Activated CD8-positive, alpha-beta T cell treated with anti-CD3 and anti-CD28 coated beads for 36 hours (primary cell): ENCODE measurements at regions not wholly inside any gene's neighbourhood (a gene's known extent, or its start where the extent isn't known, plus 50 kb on each side); places are given as distances from the start of the nearest gene placed in this dataset.
"Not testable (repeated sequence)": the region's sequence is repeated elsewhere in the genome, so short reads cannot be mapped to it uniquely, and the experiment has no call there.

Experiments
- ATAC-seq: fragments of 200-7000 bp; cut with Tn5 transposase; one replicate; pipeline ENCODE4 v1.10.0; 2021; ENCODE audit warnings: mild to moderate bottlenecking, moderate library complexity
- CTCF ChIA-PET: fragments of 350-600 bp; sonication (Branson Sonifier 250); formaldehyde crosslinking; loops from one replicate; lab custom pipeline; 2021; ENCODE audit warnings: antibody characterized with exemption; lab: Charles Lee
- POLR2A ChIA-PET: fragments of 350-600 bp; sonication (Branson Sonifier 250); formaldehyde crosslinking; loops from one replicate; lab custom pipeline; 2021; ENCODE audit warnings: antibody characterized with exemption; lab: Charles Lee
- DNase-seq: peaks from one replicate; pipeline ENCODE4 v3.0.0-alpha.2; 2020
- H3K27ac Mint-ChIP-seq: one replicate; pipeline ENCODE4 v1.8.0; 2021; ENCODE audit warnings: mild to moderate bottlenecking, mixed read lengths
- H3K27me3 Mint-ChIP-seq: one replicate; pipeline ENCODE4 v1.8.0; 2021; ENCODE audit warnings: mixed read lengths
- H3K36me3 Mint-ChIP-seq: one replicate; pipeline ENCODE4 v1.8.0; 2021; ENCODE audit warnings: low read depth, mixed read lengths
- H3K4me1 Mint-ChIP-seq: one replicate; pipeline ENCODE4 v1.8.0; 2021; ENCODE audit warnings: low read depth, mixed read lengths
- H3K4me3 Mint-ChIP-seq: one replicate; pipeline ENCODE4 v1.8.0; 2021; ENCODE audit warnings: mild to moderate bottlenecking, moderate library complexity, mixed read lengths
- H3K9me3 Mint-ChIP-seq: one replicate; pipeline ENCODE4 v1.8.0; 2021; ENCODE audit warnings: mixed read lengths
- CTCF ChIP-seq: fragments of 200-600 bp; IDR thresholded peaks from one replicate; pipeline ENCODE4 v1.8.0; 2022; ENCODE audit warnings: antibody characterized with exemption, mild to moderate bottlenecking
- intact Hi-C: fragments of 100-400 bp; cut with micrococcal nuclease; formaldehyde crosslinking; loops from one replicate; pipeline ENCODE4 v1.10.0; 2022

GRCh38 chr11:14573539-14574057 lies 53.4 kb upstream of the PSMA1 start:
- intact Hi-C loops, H3K27ac Mint-ChIP-seq, CTCF ChIA-PET, H3K27me3 Mint-ChIP-seq, ATAC-seq, DNase-seq, H3K4me3 Mint-ChIP-seq: not testable (repeated sequence)
- Mint-ChIP-seq H3K4me1 (peaks cover 34% of the 10 kb centered on the region), H3K36me3 (peaks cover 90% of the 10 kb centered on the region), H3K9me3 (peaks cover 53% of the 10 kb centered on the region)
- POLR2A ChIA-PET, result interaction anchor here (1.0 kb wide), 1 partner anchor 29 kb away, joined by 3 read pairs; no protein-coding TSS in a partner anchor

- POLR2A ChIA-PET, result interaction anchor here (1.3 kb wide), 1 partner anchor 34 kb away, joined by 3 read pairs; no protein-coding TSS in a partner anchor
- intact Hi-C loops, result no loop called here
- peaks cover 51% of the 10 kb centered on the region for H3K4me1 Mint-ChIP-seq
- H3K4me3 Mint-ChIP-seq, result no peak overlapping the region
- peak; percentile 22 for ATAC-seq
- peaks cover 44% of the 10 kb centered on the region for H3K9me3 Mint-ChIP-seq
- no peaks in the 10 kb centered on the region for H3K27me3 Mint-ChIP-seq
- H3K36me3 Mint-ChIP-seq, result peaks cover 84% of the 10 kb centered on the region
- CTCF ChIA-PET, result no interaction called here
- H3K27ac Mint-ChIP-seq, result peak overlapping the region; percentile 77
- DNase-seq, result no peak
- no peak for TF ChIP-seq CTCF
These were observed 57.1 kb upstream of the PSMA1 start for GRCh38 chr11:14577292-14577691.

GRCh38 chr11:14577835-14578529 lies 57.8 kb upstream of the PSMA1 start:
- peak overlapping the region; percentile 14 for H3K4me3 Mint-ChIP-seq
- H3K36me3 Mint-ChIP-seq, result peaks cover 84% of the 10 kb centered on the region
- peaks cover 39% of the 10 kb centered on the region for H3K9me3 Mint-ChIP-seq
- H3K4me1 Mint-ChIP-seq, result peaks cover 53% of the 10 kb centered on the region
- ChIA-PET POLR2A (interaction anchor here (0.7 to 1.9 kb wide), 9 partner anchors 11 to 187 kb away, joined by 3 to 13 read pairs (median 3); partner anchors contain the start of gene PSMA1), CTCF (interaction anchor here (1.0 to 2.3 kb wide), 6 partner anchors 31 to 396 kb away, joined by 3 to 10 read pairs (median 5); no protein-coding TSS in a partner anchor)
- peak overlapping the region; percentile 77 for H3K27ac Mint-ChIP-seq
- TF ChIP-seq CTCF, result no peak
- ATAC-seq (peak; percentile 40), DNase-seq (peak; percentile 27)
- H3K27me3 Mint-ChIP-seq, result no peaks in the 10 kb centered on the region
- intact Hi-C loops, result no loop called here

GRCh38 chr11:14578541-14578956 lies 58.4 kb upstream of the PSMA1 start:
- CTCF ChIA-PET, result interaction anchor here (1.0 to 2.3 kb wide), 6 partner anchors 31 to 395 kb away, joined by 3 to 10 read pairs (median 5); no protein-coding TSS in a partner anchor
- Mint-ChIP-seq H3K4me1 (peaks cover 59% of the 10 kb centered on the region), H3K27ac (peak overlapping the region; percentile 77), H3K27me3 (no peaks in the 10 kb centered on the region), H3K9me3 (peaks cover 39% of the 10 kb centered on the region), H3K36me3 (peaks cover 84% of the 10 kb centered on the region), H3K4me3 (peak overlapping the region; percentile 14)
- no peak for TF ChIP-seq CTCF
- POLR2A ChIA-PET, result interaction anchor here (0.7 to 1.9 kb wide), 10 partner anchors 11 to 187 kb away, joined by 3 to 13 read pairs (median 3); partner anchors contain the start of gene PSMA1
- ATAC-seq (peak; percentile 92), DNase-seq (peak; percentile 73)
- intact Hi-C loops, result no loop called here

GRCh38 chr11:14579646-14580045 lies 59.5 kb upstream of the PSMA1 start:
- no peaks in the 10 kb centered on the region for H3K27me3 Mint-ChIP-seq
- no peak overlapping the region for H3K4me3 Mint-ChIP-seq
- peaks cover 81% of the 10 kb centered on the region for H3K36me3 Mint-ChIP-seq
- no peak for TF ChIP-seq CTCF
- no peak for ATAC-seq
- H3K4me1 Mint-ChIP-seq, result peaks cover 65% of the 10 kb centered on the region
- ChIA-PET POLR2A (interaction anchor here (1.9 kb wide), 1 partner anchor 65 kb away, joined by 13 read pairs; no protein-coding TSS in a partner anchor), CTCF (interaction anchor here (2.3 kb wide), 1 partner anchor 43 kb away, joined by 9 read pairs; no protein-coding TSS in a partner anchor)
- H3K9me3 Mint-ChIP-seq, result peaks cover 32% of the 10 kb centered on the region
- peak overlapping the region; percentile 77 for H3K27ac Mint-ChIP-seq
- intact Hi-C loops, result no loop called here
- no peak for DNase-seq
